ENCODE measurements at regions not wholly inside any gene's neighbourhood (a gene's known extent, or its start where the extent isn't known, plus 50 kb on each side); places are given as distances from the start of the nearest gene placed in this dataset.
A peak's percentile ranks its signal among the peaks of the same experiment; 100 is the strongest.
"Not testable (repeated sequence)": the region's sequence is repeated elsewhere in the genome, so short reads cannot be mapped to it uniquely, and the experiment has no call there.

GRCh38 chr6:120498711-120499110 is 835.6 kb downstream of the TBC1D32 start:
- DNase-seq (ENCODE audit: low spot score): no peak

GRCh38 chr6:120496661-120497060 is 837.6 kb downstream of the TBC1D32 start:
- no peak for DNase-seq (ENCODE audit: low spot score)

GRCh38 chr6:120493505-120493904 is 840.8 kb downstream of the TBC1D32 start:
- DNase-seq (ENCODE audit: low spot score): no peak

- no peak for DNase-seq (ENCODE audit: low spot score)
Observed at GRCh38 chr6:120489941-120490340, 844.3 kb downstream of the TBC1D32 start.

GRCh38 chr6:120484146-120484545 is 850.1 kb downstream of the TBC1D32 start:
- DNase-seq (ENCODE audit: low spot score): no peak

GRCh38 chr6:120478650-120479049 is 855.6 kb downstream of the TBC1D32 start:
- DNase-seq (ENCODE audit: low spot score): no peak

- DNase-seq (ENCODE audit: low spot score): no peak
Observed at GRCh38 chr6:120473804-120474203, 860.5 kb downstream of the TBC1D32 start.

GRCh38 chr6:120468486-120468885 is 865.8 kb downstream of the TBC1D32 start:
- no peak for DNase-seq (ENCODE audit: low spot score)

- no peak for DNase-seq (ENCODE audit: low spot score)
Observed at GRCh38 chr6:120451508-120451907, 882.8 kb downstream of the TBC1D32 start.

GRCh38 chr6:120447605-120448004 is 886.7 kb downstream of the TBC1D32 start:
- no peak for DNase-seq (ENCODE audit: low spot score)

- not testable (repeated sequence) for DNase-seq (ENCODE audit: low spot score)
Observed at GRCh38 chr6:120432840-120433239, 901.4 kb downstream of the TBC1D32 start.

- DNase-seq (ENCODE audit: low spot score): no peak
Observed at GRCh38 chr6:120431841-120432240, 902.4 kb downstream of the TBC1D32 start.

- no peak for DNase-seq (ENCODE audit: low spot score)
Observed at GRCh38 chr6:120411394-120411793, 922.9 kb downstream of the TBC1D32 start.

GRCh38 chr6:120410586-120410985 is 923.7 kb downstream of the TBC1D32 start:
- no peak for DNase-seq (ENCODE audit: low spot score)

GRCh38 chr6:120407696-120408095 is 926.6 kb downstream of the TBC1D32 start:
- DNase-seq (ENCODE audit: low spot score): no peak

- DNase-seq (ENCODE audit: low spot score): no peak
Observed at GRCh38 chr6:120405947-120406346, 928.3 kb downstream of the TBC1D32 start.

- DNase-seq (ENCODE audit: low spot score): no peak
Observed at GRCh38 chr6:120395784-120396183, 938.5 kb downstream of the TBC1D32 start.

GRCh38 chr6:120395330-120395729 is 939.0 kb downstream of the TBC1D32 start:
- no peak for DNase-seq (ENCODE audit: low spot score)

- no peak for DNase-seq (ENCODE audit: low spot score)
Observed at GRCh38 chr6:120392941-120393340, 941.3 kb downstream of the TBC1D32 start.

- no peak for DNase-seq (ENCODE audit: low spot score)
Observed at GRCh38 chr6:120384671-120385070, 949.6 kb downstream of the TBC1D32 start.

- DNase-seq (ENCODE audit: low spot score): no peak
Observed at GRCh38 chr6:120383681-120384080, 950.6 kb downstream of the TBC1D32 start.

- DNase-seq (ENCODE audit: low spot score): peak; percentile 40
Observed at GRCh38 chr6:120378582-120379220, 955.6 kb downstream of the TBC1D32 start.

- no peak for DNase-seq (ENCODE audit: low spot score)
Observed at GRCh38 chr6:120373185-120373584, 961.1 kb downstream of the TBC1D32 start.

- peak; percentile 53 for DNase-seq (ENCODE audit: low spot score)
Observed at GRCh38 chr6:120363429-120363828, 970.9 kb downstream of the TBC1D32 start.

All from H4 (cell line).